GM08714 (cell line): ENCODE measurements at regions not wholly inside any gene's neighbourhood (a gene's known extent, or its start where the extent isn't known, plus 50 kb on each side); places are given as distances from the start of the nearest gene placed in this dataset.

Experiments used
- H3K4me3 ChIP-seq: fragments of 200-500 bp; sonication (Bioruptor generic); 2 replicates; pipeline ENCODE4 v1.5.1; 2014; ENCODE audit warnings: mild to moderate bottlenecking, low read length, inconsistent platforms
- ZNF274 ChIP-seq: IDR thresholded peaks from 2 replicates; pipeline ENCODE4 v1.6.1; 2012; ENCODE audit warnings: mild to moderate bottlenecking, low read depth, low read length

DNA sequence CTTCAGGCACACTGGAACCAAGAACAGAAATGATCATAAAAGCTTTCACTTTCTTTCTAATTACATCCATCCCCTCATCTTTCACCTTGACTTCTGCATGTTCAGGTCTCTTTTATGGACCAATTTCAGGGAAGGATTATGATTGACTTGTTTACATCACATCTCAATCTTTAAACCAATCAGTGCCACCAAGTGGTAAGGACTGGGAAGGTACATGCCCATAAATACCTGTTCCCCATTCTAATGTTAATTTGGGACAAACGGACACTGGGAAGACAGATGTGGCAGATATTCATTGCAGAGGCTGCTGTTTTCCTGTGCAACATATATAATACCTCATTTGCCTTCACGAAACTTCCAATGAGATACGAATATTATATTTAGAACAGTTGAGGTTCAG lies 978.1 kb downstream of the GALC start:
- no peak overlapping the region for H3K4me3 ChIP-seq
- TF ChIP-seq ZNF274: no peak

DNA sequence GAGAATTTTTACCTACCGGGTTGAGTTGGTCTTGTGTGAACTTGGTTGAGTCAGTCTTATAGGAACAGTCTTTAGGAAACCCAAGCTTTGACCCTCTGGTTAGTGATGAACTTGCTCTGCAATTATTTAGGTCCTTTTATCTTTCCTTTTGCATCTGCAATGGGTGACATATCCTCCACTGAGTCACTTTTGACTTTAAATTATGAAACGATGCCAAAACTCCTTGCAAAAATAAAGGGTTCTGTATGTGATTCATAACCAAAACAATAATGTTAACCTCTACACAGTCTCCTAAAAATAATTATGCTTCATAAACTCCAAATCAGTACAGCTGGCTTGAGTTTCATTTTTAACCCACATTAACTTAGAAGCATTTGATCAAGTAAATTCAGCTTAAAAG lies 979.4 kb downstream of the GALC start:
- no peak for TF ChIP-seq ZNF274
- no peak overlapping the region for H3K4me3 ChIP-seq

DNA sequence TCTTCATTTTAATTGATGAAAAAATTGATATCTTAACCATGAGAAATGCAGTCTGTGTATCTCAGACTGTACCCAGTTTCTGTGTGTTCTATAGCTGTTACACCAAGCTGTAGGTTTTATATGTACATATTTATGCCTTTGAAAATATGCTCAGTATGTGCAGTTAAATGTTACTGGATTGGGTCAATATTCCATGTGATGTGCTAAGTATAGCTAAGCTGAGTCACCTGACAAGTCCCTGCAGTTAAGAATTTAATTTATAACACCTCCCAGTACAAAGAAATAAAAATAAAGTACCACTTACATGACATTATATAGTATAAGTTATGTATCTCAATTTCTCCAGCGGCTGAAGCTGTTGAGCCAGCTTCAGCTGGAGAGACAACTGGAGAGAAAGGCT lies 984.0 kb downstream of the GALC start:
- H3K4me3 ChIP-seq: no peak overlapping the region
- TF ChIP-seq ZNF274: no peak

DNA sequence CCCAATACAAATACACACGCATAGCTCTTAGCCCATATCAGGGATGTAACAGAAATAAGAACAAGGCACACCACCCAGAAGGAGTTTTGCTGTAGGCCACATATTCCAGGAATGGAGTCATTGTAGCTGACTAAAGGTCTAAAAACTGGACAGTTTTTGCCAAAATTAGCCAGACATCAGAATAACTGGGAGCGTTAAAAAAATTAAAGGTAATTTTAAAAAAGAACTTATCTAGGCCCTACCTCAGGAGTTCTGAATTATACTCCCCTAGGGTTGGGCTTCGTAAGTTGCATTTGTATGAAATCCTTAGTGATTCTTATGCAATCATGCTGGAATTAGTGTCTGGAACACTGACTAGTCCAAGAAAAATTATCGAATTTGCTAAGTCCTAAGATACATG lies 987.7 kb downstream of the GALC start:
- H3K4me3 ChIP-seq: no peak overlapping the region
- no peak for TF ChIP-seq ZNF274

DNA sequence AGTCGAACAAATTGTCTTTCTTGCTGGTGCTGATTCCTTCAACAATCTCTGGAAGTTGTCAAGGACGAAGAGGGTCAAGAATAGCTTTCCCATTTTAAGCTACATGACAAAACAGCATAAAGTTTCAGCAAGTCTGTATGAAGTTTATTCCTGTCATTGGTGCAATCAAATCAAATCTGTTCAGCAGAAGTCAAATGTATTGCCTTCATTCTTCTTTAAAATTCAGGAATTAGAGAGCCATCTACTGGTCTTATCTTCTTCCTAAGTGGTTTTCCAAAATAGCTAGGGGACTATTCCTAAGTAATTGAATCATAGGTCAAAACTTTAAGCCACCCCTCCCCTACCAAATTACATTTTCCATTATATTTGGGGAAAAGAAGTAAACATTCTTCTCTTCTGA lies 990.2 kb downstream of the GALC start:
- H3K4me3 ChIP-seq: no peak overlapping the region
- no peak for TF ChIP-seq ZNF274

DNA sequence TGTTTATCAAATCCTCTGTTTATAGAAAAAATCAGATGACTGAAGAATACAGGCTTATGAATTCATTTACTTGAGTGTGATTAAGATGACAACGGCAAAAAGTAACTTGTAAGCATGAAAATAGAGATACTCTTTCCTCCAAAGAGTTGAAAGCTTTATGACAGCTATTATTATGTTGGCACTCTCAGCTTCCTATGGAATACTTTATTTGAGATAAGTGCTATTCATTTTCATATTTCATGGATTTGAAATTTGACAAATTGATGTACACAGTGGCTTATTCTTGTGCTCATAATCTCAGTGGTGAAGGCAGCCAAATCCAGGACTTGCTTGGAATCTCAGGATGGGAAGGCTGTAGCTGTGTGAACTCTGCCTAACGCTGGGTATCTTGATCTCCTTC lies 991.6 kb downstream of the GALC start:
- no peak overlapping the region for H3K4me3 ChIP-seq
- TF ChIP-seq ZNF274: no peak

DNA sequence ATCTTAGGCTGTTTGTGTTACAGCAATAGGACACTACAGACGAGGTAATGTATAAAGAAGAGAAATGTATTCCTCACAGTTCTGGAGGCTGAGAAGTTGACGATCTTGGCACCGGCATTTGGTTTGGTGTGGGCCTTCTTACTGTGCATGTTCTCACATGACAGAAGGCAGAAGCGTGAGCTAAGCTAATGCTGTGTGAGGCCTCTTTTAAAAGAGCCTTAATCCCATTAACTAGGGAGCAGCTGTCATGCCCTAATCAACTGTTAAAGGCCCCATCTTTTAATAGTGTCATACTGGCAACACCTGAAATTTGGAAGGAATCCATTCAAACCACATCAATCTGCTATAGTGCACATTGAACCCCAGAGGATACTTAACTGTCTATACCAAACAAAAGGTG lies 992.9 kb downstream of the GALC start:
- no peak for TF ChIP-seq ZNF274
- H3K4me3 ChIP-seq: no peak overlapping the region

DNA sequence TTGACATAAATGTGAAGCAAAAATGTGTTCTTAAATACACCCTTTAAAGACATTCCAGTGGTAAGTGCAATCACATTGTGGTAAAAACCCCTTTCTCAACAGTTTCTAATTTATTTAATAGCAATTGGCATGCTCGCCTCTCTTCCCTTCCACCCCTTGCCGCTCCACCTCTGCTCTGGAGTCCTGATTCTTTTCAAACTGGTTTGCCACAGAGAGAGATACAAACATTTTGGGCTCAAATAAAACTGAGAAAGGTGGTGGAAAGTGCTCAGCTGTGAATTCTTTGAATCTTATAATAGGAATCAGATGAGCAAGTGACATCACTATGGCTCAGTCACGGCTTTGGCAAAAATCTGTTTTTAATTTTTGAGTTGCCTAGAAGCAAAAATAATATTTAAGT lies 993.9 kb downstream of the GALC start:
- no peak for TF ChIP-seq ZNF274
- H3K4me3 ChIP-seq: no peak overlapping the region

DNA sequence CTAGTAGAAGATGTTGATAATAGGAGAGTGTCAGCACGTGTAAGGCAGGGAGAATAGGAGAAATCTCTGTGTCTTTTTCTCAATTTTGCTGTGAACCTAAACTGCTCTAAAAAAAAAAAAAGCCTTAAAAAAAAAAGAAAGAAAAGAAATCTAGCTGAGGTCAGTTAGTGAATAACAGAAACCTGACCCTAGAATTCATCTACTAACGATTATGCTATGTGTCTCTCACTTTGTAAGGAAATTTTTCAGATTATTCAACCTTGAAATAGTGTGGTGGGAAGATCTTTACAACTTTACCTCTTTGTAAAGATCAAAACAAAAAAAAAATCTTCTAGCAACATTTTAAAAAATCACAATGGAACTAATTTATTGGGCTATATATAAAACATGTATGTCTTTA lies 995.7 kb downstream of the GALC start:
- no peak for TF ChIP-seq ZNF274
- H3K4me3 ChIP-seq: no peak overlapping the region

DNA sequence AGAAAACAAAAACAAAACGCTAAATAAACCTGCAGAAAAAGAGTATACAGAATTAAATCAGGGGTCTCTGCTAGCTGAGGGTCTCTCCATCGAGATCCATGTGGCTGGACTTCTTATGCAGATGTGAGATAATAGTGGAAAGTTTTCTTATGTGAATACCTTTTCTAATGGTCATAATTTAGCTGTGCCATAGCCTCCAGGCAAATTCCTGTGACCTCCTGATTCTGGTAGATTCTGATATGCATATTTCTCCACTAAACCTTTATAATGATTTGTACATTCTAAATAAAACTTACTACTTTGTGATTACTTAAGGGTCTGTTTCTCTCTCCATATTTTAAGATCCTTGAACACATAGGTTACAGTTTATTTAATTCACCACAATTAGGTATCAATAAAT lies 1002.6 kb downstream of the GALC start:
- no peak overlapping the region for H3K4me3 ChIP-seq
- TF ChIP-seq ZNF274: no peak

DNA sequence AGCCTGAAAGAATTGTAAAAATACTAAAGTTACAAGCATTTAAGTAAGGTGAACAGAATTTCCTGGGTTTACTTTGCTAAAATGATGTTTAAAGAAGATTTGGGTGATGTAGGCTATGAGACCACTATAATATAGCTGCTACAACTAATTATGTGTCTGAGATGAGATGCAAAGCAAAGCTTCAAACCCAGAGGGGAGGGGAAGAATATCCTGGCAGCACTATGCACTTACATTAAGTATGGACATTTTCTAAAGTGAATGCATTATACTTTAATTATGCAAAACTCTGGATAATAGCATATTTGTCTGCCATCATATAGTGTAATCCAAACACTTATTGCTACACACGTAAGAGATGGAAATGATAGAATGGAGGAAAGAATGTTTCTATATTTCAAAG lies 1003.7 kb downstream of the GALC start:
- TF ChIP-seq ZNF274: no peak
- H3K4me3 ChIP-seq: no peak overlapping the region

DNA sequence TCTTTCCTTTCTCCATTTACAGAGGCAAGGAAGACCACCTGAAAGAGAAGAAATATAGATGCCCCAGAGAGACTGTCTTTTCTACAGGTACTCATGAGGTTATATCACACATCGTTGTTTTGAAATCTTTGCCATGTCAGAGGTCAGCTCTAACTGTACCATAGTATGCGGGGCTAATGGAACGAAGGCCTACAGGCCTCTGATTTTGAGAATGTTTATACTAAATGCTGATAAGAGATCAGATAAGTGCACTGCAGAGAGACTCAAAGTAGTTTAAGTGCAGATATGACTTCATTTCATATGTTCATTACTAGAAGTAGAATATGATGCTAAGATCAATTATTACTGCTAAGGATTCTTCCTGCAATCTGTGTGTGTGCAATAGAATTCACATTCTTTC lies 1005.0 kb downstream of the GALC start:
- no peak for TF ChIP-seq ZNF274
- H3K4me3 ChIP-seq: no peak overlapping the region

DNA sequence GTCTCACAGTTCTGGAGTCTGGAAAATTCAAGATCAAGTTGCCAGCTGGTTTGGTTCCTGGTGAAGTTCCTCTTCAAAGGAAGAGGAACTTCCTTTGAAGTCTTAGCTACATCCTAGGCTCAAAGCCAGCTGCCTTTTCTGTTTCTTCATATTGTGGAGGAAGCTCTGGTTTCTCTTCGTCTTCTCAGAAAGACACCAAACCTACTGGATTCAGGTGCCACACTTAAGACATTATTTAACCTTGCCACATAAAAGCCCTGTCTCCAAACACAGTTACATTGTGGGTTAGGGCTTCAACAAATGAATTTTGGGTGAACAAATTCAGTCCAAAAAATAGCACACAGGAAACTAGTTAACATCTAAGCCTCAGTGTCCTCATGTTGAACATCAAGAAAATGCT lies 1019.8 kb downstream of the GALC start:
- no peak for TF ChIP-seq ZNF274
- H3K4me3 ChIP-seq: no peak overlapping the region

DNA sequence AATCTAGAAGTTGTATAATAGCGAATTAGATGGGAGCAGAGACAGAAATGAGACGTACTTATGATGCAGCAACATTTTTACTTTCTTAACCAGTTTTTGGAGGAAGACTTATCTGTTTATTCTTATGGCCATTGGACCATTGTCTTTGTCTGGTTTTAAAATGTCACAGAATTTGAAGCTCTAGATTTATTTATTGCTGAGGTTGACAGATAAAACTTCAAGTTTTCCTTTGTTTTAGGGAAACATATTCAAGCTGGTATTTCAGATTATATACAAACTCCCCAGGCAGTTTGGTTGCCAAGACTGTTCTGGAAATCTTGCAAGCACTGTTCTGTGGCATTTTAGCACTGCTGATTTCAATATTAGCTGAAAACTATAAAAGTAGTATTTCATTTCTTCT lies 1021.7 kb downstream of the GALC start:
- no peak overlapping the region for H3K4me3 ChIP-seq
- TF ChIP-seq ZNF274: no peak

DNA sequence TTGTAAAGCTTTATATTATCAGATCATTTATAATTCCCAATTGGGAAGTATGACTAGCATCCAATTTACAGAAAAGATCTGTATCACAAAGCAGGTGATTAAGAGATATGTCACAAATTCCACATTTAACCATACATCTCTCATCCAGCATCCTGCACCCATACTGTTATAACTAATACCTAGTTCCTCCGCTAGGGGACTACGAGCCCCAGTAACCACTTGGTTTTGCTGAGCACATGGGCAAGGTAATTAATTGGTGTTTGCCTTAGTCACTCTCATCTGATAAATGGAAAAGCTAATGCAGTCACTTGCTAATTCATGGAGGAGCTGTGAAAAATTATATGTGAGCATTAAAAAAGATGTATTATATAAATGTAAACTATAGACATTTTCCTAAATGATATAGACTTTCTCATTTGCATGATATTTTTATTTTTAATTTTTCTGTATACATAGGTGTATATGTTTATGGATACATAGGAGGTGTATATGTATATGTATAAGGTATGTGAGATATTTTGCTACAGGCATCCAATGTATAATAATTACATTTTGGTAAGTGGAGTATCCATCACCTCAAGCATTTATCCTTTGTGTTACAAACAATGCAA lies 1031.8 kb downstream of the GALC start:
- no peak overlapping the region for H3K4me3 ChIP-seq
- TF ChIP-seq ZNF274: no peak

DNA sequence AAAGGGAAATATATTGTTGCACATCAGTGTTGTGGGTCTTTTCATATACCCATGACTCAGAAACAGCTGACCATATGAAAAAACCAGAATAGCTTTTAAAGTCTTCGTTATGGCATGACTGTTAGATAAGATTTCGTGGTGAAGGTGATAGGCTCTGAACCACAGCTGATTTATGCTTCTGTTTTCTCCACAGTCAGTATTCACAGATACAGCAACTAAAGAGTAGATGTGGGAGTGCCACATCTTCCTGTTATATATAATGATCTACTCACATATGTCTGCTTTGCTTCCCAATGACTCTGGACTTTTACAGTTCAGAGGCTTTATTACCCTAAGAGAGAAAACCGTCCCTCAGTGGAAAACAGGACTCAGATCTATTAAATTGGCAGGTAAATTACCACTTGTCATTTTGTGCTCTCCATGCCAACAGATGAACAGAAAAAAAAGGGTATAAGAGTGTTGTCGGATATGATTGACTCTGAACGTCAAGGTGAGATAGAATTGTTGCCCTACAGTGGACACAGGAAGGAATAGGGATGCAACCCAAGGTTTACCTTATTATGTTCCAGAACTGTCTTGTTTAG lies 1037.1 kb downstream of the GALC start:
- TF ChIP-seq ZNF274: no peak
- H3K4me3 ChIP-seq: no peak overlapping the region
